ENCODE measurements at regions not wholly inside any gene's neighbourhood (a gene's known extent, or its start where the extent isn't known, plus 50 kb on each side); places are given as distances from the start of the nearest gene placed in this dataset.

DNA sequence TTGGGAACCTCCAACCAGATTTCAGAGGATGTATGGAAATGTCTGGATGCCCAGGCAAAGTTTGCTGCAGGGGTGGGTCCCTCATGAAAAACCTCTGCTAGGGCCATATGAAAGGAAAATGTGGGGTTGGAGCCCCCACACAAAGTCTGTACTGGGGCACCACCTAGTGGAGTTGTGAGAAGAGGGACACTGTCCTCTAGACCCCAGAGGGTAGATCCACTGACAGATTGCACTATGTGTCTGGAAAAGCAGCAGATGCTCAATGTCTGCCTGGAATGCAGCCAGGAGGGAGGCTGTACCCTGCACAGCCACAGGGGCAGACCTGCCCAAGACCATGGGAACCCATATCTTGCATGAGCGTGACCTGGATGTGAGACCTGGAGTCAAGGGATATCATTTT lies 573.7 kb upstream of the NXPH2 start:
- no peak for DNase-seq
- ATAC-seq = no peak
- H3K27ac ChIP-seq = no peak overlapping the region
- 87 to 95% methylated on average over 1 of the region's 1 CpG for WGBS, 2 donors
- no peaks in the 10 kb centered on the region for H3K36me3 ChIP-seq
- peaks cover 0 to 29% (median under 1%) of the 10 kb centered on the region in 11 donors for H3K9me3 ChIP-seq
- no peaks in the 10 kb centered on the region for H3K27me3 ChIP-seq
- no peak overlapping the region for H3K4me3 ChIP-seq
- no peak for TF ChIP-seq CTCF (IDR thresholded peaks at IDR 0.05)
- intact Hi-C loops (cut with DNase I) = no loop called here
- no peaks in the 10 kb centered on the region for H3K4me1 ChIP-seq

GRCh38 chr2:139317259-139317658 lies 537.1 kb upstream of the NXPH2 start:
- H3K27ac ChIP-seq = no peak overlapping the region
- H3K4me1 ChIP-seq = no peaks in the 10 kb centered on the region
- H3K9me3 ChIP-seq = no peaks in the 10 kb centered on the region
- WGBS, 2 donors = 27 to 57% methylated on average over 1 of the region's 1 CpG
- no peak for DNase-seq
- no peak for ATAC-seq
- no peaks in the 10 kb centered on the region for H3K27me3 ChIP-seq
- intact Hi-C loops (cut with DNase I) = no loop called here
- no peaks in the 10 kb centered on the region for H3K36me3 ChIP-seq
- H3K4me3 ChIP-seq = no peak overlapping the region
- no peak for TF ChIP-seq CTCF (IDR thresholded peaks at IDR 0.05)

GRCh38 chr2:139314059-139314458 lies 533.9 kb upstream of the NXPH2 start:
- no peaks in the 10 kb centered on the region for H3K36me3 ChIP-seq
- DNase-seq (no peak), ATAC-seq (no peak)
- H3K4me1 ChIP-seq = no peaks in the 10 kb centered on the region
- no peaks in the 10 kb centered on the region for H3K27me3 ChIP-seq
- WGBS, 2 donors = 82 to 91% methylated on average over 1 of the region's 1 CpG
- H3K4me3 ChIP-seq = no peak overlapping the region
- intact Hi-C loops (cut with DNase I) = no loop called here
- H3K27ac ChIP-seq = no peak overlapping the region
- H3K9me3 ChIP-seq = no peaks in the 10 kb centered on the region
- TF ChIP-seq CTCF (IDR thresholded peaks at IDR 0.05) = no peak

GRCh38 chr2:139296672-139297209 lies 516.6 kb upstream of the NXPH2 start:
- peaks cover 0 to 5% (median 0%) of the 10 kb centered on the region in 11 donors for H3K9me3 ChIP-seq
- intact Hi-C loops (cut with DNase I) = no loop called here
- WGBS, 2 donors = 40 to 42% methylated on average over 3 of the region's 3 CpGs
- no peak for TF ChIP-seq CTCF (IDR thresholded peaks at IDR 0.05)
- no peak overlapping the region for H3K27ac ChIP-seq
- DNase-seq (no peak), ATAC-seq (no peak)
- no peaks in the 10 kb centered on the region for H3K36me3 ChIP-seq
- H3K27me3 ChIP-seq = no peaks in the 10 kb centered on the region
- no peaks in the 10 kb centered on the region for H3K4me1 ChIP-seq
- no peak overlapping the region for H3K4me3 ChIP-seq
